Tibial artery (tissue), 4 donors: ENCODE measurements at regions not wholly inside any gene's neighbourhood (a gene's known extent, or its start where the extent isn't known, plus 50 kb on each side); places are given as distances from the start of the nearest gene placed in this dataset.

Source experiments
- DNase-seq, 2 donors: peaks; one replicate each; pipeline ENCODE4 v3.0.0-alpha.2; 2019
- H3K27ac ChIP-seq, 2 donors: fragments of 200-600 bp; sonication (generic) in 1 of 2; 1 replicate in 1 of 2; 2 replicates in 1 of 2; pipeline ENCODE4 v1.5.1; 2018 to 2019; ENCODE audit warnings: mild to moderate bottlenecking in 1 of 2
- H3K27me3 ChIP-seq, 2 donors: fragments of 200-600 bp; sonication (generic) in 1 of 2; one replicate each; pipeline versions ENCODE4 v1.5.1 to v1.6.0; 2016 to 2019
- H3K36me3 ChIP-seq, 3 donors: fragments of 200-600 bp; sonication (generic) in 2 of 3; one replicate each; pipeline ENCODE4 v1.5.1; 2016 to 2019; ENCODE audit warnings: mild to moderate bottlenecking in 2 of 3
- H3K4me1 ChIP-seq, 4 donors: fragments of 200-600 bp; sonication (generic) in 2 of 4; 1 replicate in 3 of 4; 2 replicates in 1 of 4; pipeline ENCODE4 v1.5.1; 2016 to 2019
- H3K4me3 ChIP-seq, 2 donors: fragments of 200-600 bp; sonication (generic) in 1 of 2; 1 replicate in 1 of 2; 2 replicates in 1 of 2; pipeline ENCODE4 v1.5.1; 2018 to 2019; ENCODE audit warnings: mild to moderate bottlenecking in 2 of 2
- H3K9me3 ChIP-seq, 3 donors: fragments of 200-600 bp; sonication (generic) in 1 of 3; one replicate each; pipeline ENCODE4 v1.5.1; 2016 to 2019
- intact Hi-C: fragments of 100-400 bp; cut with DNase I; formaldehyde crosslinking; loops from one replicate; pipeline ENCODE4 v1.15.0; 2023; ENCODE audit warnings: low total_unique reads
- TF ChIP-seq, protein P1 (sequence below), 2 experiments: fragments of 200-600 bp in 1 of 2; fragments of 450-650 bp in 1 of 2; IDR thresholded peaks; one replicate each; pipeline ENCODE4 v1.5.1; 2017 to 2019; ENCODE audit warnings: antibody characterized with exemption in 2 of 2, mild to moderate bottlenecking in 1 of 2, moderate library complexity in 1 of 2

DNA sequence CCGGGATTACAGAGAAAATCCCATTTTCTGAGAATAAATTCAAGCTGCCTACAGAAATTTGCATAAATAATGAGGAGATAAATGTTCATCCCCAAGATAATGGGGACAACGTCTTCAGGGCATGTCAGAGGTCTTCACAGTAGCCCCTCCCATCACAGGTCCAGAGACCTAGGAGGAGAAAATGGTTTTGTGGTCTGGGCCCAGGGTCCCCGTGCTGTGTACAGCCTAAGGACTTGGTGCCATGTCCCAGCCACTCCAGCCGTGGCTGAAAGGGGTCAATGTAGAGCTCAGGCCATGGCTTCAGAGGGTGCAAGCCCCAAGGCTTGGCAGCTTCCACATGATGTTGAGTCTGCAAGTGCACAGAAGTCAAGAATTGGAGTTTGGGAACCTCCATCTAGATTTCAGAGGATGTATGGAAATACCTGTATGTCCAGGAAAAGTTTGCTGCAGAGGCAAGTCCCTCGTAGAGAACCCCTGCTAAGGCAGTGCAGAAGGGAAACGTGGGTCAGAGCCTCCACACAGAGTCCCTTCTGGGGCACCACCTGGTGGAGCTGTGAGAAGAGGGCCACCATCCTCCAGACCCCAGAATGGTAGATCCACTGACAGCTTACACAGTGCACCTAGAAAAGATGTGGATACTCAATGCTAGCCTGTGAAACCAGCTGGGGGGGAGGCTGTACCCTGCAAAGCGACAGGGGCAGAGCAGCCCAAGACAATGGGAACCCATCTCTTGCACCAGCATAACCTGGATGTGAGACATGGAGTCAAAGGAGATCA is 176.3 kb downstream of the RASSF9 start:
- intact Hi-C loops, result no loop called here

DNA sequence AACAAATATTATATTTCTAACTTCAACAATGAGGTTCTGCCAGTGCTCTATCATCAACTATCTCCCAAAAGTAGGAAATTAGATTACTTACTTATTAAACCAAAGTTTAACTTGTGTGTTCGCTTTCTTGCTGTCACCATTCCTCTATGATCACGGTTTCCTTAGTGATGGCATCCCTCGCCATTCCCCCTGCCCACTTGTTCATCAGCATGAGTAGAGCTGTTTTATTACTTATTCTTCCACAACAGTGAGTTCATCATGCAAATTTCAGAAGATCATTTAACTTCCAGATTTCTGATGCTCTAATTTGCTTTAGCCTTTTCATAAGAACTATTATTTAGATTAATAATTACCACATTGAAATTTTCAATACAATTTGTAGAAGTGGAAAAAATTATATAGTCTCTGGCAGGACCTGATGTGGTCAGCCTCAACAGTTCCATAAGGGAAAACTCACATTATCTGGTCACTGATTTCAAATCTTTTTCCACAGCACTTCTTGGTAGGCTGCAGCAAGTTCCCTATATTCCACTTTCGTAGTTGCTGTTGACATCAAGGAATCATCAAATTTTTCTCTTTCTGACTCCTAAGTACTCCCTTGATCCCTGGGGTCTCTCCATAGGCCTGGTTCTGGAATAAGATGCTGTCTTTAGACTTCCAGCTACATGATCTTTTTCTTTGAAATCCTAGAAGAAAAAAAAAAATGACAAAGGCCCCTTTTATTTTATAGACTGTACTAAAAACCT is 174.6 kb downstream of the RASSF9 start:
- Histone ChIP-seq H3K4me3 (no peak overlapping the region), H3K4me1 (no peaks in the 10 kb centered on the region), H3K9me3 (peaks cover 0 to 6% (median 0%) of the 10 kb centered on the region in 3 donors), H3K27ac (no peak overlapping the region), H3K36me3 (no peaks in the 10 kb centered on the region), H3K27me3 (no peaks in the 10 kb centered on the region)
- intact Hi-C loops, result no loop called here
- TF ChIP-seq, protein P1, sequence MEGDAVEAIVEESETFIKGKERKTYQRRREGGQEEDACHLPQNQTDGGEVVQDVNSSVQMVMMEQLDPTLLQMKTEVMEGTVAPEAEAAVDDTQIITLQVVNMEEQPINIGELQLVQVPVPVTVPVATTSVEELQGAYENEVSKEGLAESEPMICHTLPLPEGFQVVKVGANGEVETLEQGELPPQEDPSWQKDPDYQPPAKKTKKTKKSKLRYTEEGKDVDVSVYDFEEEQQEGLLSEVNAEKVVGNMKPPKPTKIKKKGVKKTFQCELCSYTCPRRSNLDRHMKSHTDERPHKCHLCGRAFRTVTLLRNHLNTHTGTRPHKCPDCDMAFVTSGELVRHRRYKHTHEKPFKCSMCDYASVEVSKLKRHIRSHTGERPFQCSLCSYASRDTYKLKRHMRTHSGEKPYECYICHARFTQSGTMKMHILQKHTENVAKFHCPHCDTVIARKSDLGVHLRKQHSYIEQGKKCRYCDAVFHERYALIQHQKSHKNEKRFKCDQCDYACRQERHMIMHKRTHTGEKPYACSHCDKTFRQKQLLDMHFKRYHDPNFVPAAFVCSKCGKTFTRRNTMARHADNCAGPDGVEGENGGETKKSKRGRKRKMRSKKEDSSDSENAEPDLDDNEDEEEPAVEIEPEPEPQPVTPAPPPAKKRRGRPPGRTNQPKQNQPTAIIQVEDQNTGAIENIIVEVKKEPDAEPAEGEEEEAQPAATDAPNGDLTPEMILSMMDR (IDR thresholded peaks at IDR 0.05), result no peak
- no peak for DNase-seq

More for the DNA sequence above, 176.3 kb downstream of the RASSF9 start:
- Histone ChIP-seq H3K27ac (no peak overlapping the region), H3K27me3 (no peaks in the 10 kb centered on the region), H3K4me1 (no peaks in the 10 kb centered on the region), H3K9me3 (peaks cover 0 to 6% (median 0%) of the 10 kb centered on the region in 3 donors), H3K4me3 (no peak overlapping the region), H3K36me3 (no peaks in the 10 kb centered on the region)
- TF ChIP-seq, protein P1 (IDR thresholded peaks at IDR 0.05), result no peak
- DNase-seq, result no peak

DNA sequence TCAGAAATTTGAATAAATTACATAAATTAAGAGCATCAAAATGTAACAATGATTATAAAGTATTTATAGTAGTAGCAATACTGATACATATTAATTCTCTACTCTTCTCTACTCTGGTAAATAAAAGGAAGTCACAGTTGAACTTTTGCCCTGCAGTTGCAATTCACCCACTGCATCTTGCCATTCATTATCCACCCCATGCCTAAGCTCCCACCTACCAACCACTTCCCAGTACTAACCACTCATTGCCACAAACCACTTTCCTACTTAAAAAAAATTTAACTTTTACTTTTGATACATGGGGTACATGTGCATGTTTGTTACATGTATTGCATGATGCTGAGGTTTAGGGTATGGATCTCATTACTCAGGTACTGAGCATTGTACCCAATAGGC is 174.0 kb downstream of the RASSF9 start:
- Histone ChIP-seq H3K36me3 (no peaks in the 10 kb centered on the region), H3K27me3 (no peaks in the 10 kb centered on the region), H3K9me3 (peaks cover 0 to 6% (median 0%) of the 10 kb centered on the region in 3 donors), H3K4me3 (no peak overlapping the region), H3K4me1 (no peaks in the 10 kb centered on the region), H3K27ac (no peak overlapping the region)
- no peak for DNase-seq
- TF ChIP-seq, protein P1 (IDR thresholded peaks at IDR 0.05), result no peak
- intact Hi-C loops, result no loop called here

DNA sequence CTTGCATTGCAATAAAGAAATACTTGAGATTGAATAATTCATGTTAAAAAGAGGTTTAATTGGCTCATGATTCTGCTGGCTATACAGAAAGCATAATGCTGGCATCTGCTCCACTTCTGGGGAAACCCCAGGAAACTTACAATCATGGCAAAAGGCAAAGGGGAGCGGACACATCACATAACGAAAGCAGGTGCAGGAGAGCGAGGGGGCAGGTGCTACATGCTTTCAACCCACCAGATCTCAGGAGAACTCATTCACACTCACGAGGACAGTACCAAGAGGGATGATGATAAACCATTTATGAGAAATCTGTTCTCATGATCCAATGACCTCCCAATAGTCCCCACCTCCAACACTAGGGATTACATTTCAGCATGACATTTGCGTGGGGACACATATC is 172.6 kb downstream of the RASSF9 start:
- intact Hi-C loops, result no loop called here
- no peak overlapping the region for H3K4me3 ChIP-seq

DNA sequence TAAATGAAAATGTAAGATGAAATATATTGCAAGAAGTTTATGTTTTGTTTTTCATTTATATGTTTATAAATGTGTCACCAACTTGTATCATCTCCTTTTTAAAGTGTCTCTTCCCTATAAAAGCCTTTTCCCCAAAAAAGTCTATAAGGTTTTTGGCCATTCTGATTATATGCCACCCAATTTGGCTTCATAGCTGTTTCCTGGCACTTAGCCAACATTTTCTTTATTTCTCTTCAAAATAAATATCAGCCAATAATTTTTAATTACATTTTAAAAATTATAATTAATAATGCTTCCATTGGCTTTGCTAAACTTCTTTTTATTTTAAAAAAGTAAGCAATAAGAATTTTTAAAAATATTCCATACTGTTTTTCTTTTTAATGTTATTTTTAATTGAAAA is 171.8 kb downstream of the RASSF9 start:
- DNase-seq, result no peak
- no peak overlapping the region for H3K4me3 ChIP-seq
- no peaks in the 10 kb centered on the region for H3K27me3 ChIP-seq
- no peaks in the 10 kb centered on the region for H3K4me1 ChIP-seq
- H3K9me3 ChIP-seq, result no peaks in the 10 kb centered on the region
- intact Hi-C loops, result no loop called here
- H3K36me3 ChIP-seq, result no peaks in the 10 kb centered on the region
- TF ChIP-seq, protein P1 (IDR thresholded peaks at IDR 0.05), result no peak
- no peak overlapping the region for H3K27ac ChIP-seq

More for the DNA sequence above, 172.6 kb downstream of the RASSF9 start:
- peaks cover 0 to 6% (median 0%) of the 10 kb centered on the region in 3 donors for H3K9me3 ChIP-seq
- no peak for DNase-seq
- TF ChIP-seq, protein P1 (IDR thresholded peaks at IDR 0.05), result no peak
- no peaks in the 10 kb centered on the region for H3K27me3 ChIP-seq
- no peaks in the 10 kb centered on the region for H3K4me1 ChIP-seq
- H3K27ac ChIP-seq, result no peak overlapping the region
- H3K36me3 ChIP-seq, result no peaks in the 10 kb centered on the region
